ENCODE measurements at regions not wholly inside any gene's neighbourhood (a gene's known extent, or its start where the extent isn't known, plus 50 kb on each side); places are given as distances from the start of the nearest gene placed in this dataset.
"Not testable (repeated sequence)": the region's sequence is repeated elsewhere in the genome, so short reads cannot be mapped to it uniquely, and the experiment has no call there.

- intact Hi-C loops (cut with micrococcal nuclease) = no loop called here
- Histone ChIP-seq H3K9me3 (ENCODE audit: low read length) (no peaks in the 10 kb centered on the region), H2AFZ (ENCODE audit: low read length) (no peak overlapping the region), H3K4me3 (ENCODE audit: low read length) (no peak overlapping the region), H4K20me1 (ENCODE audit: low read length) (no peaks in the 10 kb centered on the region), H3K79me2 (ENCODE audit: low read length) (no peaks in the 10 kb centered on the region), H3K9ac (ENCODE audit: low read length) (no peak overlapping the region), H3K27me3 (ENCODE audit: low read length) (no peaks in the 10 kb centered on the region), H3K4me2 (ENCODE audit: low read length) (no peak overlapping the region), H3K36me3 (ENCODE audit: low read depth, low read length) (no peaks in the 10 kb centered on the region), H3K9me2 (replicated peaks; ENCODE audit: low read length) (no peaks in the 10 kb centered on the region), H3F3A (ENCODE audit: low read length, unreplicated experiment) (no peaks in the 10 kb centered on the region), H3K4me1 (ENCODE audit: insufficient read depth, low read length) (no peaks in the 10 kb centered on the region), H3K27ac (ENCODE audit: low read length) (no peak overlapping the region)
- TF ChIP-seq CTCF (conservative IDR thresholded peaks at IDR 0.05; ENCODE audit: low read depth, low read length) = no peak
- no peak for TF ChIP-seq EZH2 (IDR thresholded peaks at IDR 0.05; ENCODE audit: low read length, unreplicated experiment)
- TF ChIP-seq EZH2phosphoT487 (IDR thresholded peaks at IDR 0.05; ENCODE audit: borderline replicate concordance, low read length) = no peak
- ChIA-PET POLR2A (ENCODE audit: unreplicated experiment) (no interaction called here), CTCF (no interaction called here)
- DNase-seq (no peak), ATAC-seq (no peak)
- BruUV-seq (replicated peaks) = no TSS peak
These were observed 95.2 kb upstream of the PHF24 start for GRCh38 chr9:34862836-34863235.

GRCh38 chr9:34862043-34862442, 96.0 kb upstream of the PHF24 start:
- Histone ChIP-seq H3K9me2 (replicated peaks; ENCODE audit: low read length) (no peaks in the 10 kb centered on the region), H3K79me2 (ENCODE audit: low read length) (no peaks in the 10 kb centered on the region), H2AFZ (ENCODE audit: low read length) (no peak overlapping the region), H3F3A (ENCODE audit: low read length, unreplicated experiment) (no peaks in the 10 kb centered on the region), H4K20me1 (ENCODE audit: low read length) (no peaks in the 10 kb centered on the region), H3K27me3 (ENCODE audit: low read length) (no peaks in the 10 kb centered on the region), H3K9me3 (ENCODE audit: low read length) (no peaks in the 10 kb centered on the region), H3K9ac (ENCODE audit: low read length) (no peak overlapping the region), H3K4me1 (ENCODE audit: insufficient read depth, low read length) (no peaks in the 10 kb centered on the region), H3K4me2 (ENCODE audit: low read length) (no peak overlapping the region), H3K4me3 (ENCODE audit: low read length) (no peak overlapping the region), H3K36me3 (ENCODE audit: low read depth, low read length) (no peaks in the 10 kb centered on the region), H3K27ac (ENCODE audit: low read length) (no peak overlapping the region)
- intact Hi-C loops (cut with micrococcal nuclease) = no loop called here
- ChIA-PET POLR2A (ENCODE audit: unreplicated experiment) (no interaction called here), CTCF (no interaction called here)
- no peak for ATAC-seq
- no peak for DNase-seq
- BruUV-seq (replicated peaks) = no TSS peak
- no peak for TF ChIP-seq EZH2phosphoT487 (IDR thresholded peaks at IDR 0.05; ENCODE audit: borderline replicate concordance, low read length)
- no peak for TF ChIP-seq CTCF (conservative IDR thresholded peaks at IDR 0.05; ENCODE audit: low read depth, low read length)
- TF ChIP-seq EZH2 (IDR thresholded peaks at IDR 0.05; ENCODE audit: low read length, unreplicated experiment) = no peak

- H3K4me2 ChIP-seq (ENCODE audit: low read length); H3K27me3 ChIP-seq (ENCODE audit: low read length); H3K4me1 ChIP-seq (ENCODE audit: insufficient read depth, low read length); H3K27ac ChIP-seq (ENCODE audit: low read length); H3K9me3 ChIP-seq (ENCODE audit: low read length); H2AFZ ChIP-seq (ENCODE audit: low read length); H3K36me3 ChIP-seq (ENCODE audit: low read depth, low read length); H4K20me1 ChIP-seq (ENCODE audit: low read length); H3F3A ChIP-seq (ENCODE audit: low read length, unreplicated experiment); intact Hi-C loops (cut with micrococcal nuclease); ATAC-seq; POLR2A ChIA-PET (ENCODE audit: unreplicated experiment); H3K9me2 ChIP-seq (replicated peaks; ENCODE audit: low read length); H3K9ac ChIP-seq (ENCODE audit: low read length); H3K4me3 ChIP-seq (ENCODE audit: low read length); DNase-seq; CTCF ChIA-PET; H3K79me2 ChIP-seq (ENCODE audit: low read length); BruUV-seq (replicated peaks): not testable (repeated sequence)
These were observed 103.1 kb upstream of the PHF24 start for GRCh38 chr9:34855016-34855415.

Data from PC-3 (cell line).